Esophagus squamous epithelium (tissue), 4 donors: ENCODE measurements at regions not wholly inside any gene's neighbourhood (a gene's known extent, or its start where the extent isn't known, plus 50 kb on each side); places are given as distances from the start of the nearest gene placed in this dataset.

ENCODE experiments used
- CTCF ChIP-seq, 6 experiments: fragments of 450-650 bp in 4 of 6; fragments of 200-600 bp in 2 of 6; sonication (generic) in 2 of 6; IDR thresholded peaks; one replicate each; pipeline ENCODE4 v1.5.1; 2016 to 2019; ENCODE audit warnings: antibody characterized with exemption in 6 of 6, mild to moderate bottlenecking in 4 of 6, moderate library complexity in 4 of 6
- POLR2A ChIP-seq, 4 donors: fragments of 450-650 bp; IDR thresholded peaks; one replicate each; pipeline ENCODE4 v1.6.1; 2017; ENCODE audit warnings: antibody characterized with exemption in 4 of 4, mild to moderate bottlenecking in 4 of 4, moderate library complexity in 3 of 4

GRCh38 chr6:120304223-120304622, 954.7 kb upstream of the MAN1A1 start:
- TF ChIP-seq POLR2A (IDR thresholded peaks at IDR 0.05) (no peak), CTCF (IDR thresholded peaks at IDR 0.05) (no peak)
